Fibroblast of mammary gland (primary cell): ENCODE measurements at regions not wholly inside any gene's neighbourhood (a gene's known extent, or its start where the extent isn't known, plus 50 kb on each side); places are given as distances from the start of the nearest gene placed in this dataset.

ENCODE experiments used
- DNase-seq: peaks from one replicate; pipeline ENCODE4 v3.0.0-alpha.2; 2010; ENCODE audit warnings: low read depth
- H3K4me3 ChIP-seq: 2 replicates; pipeline ENCODE4 v1.5.1; 2011; ENCODE audit warnings: low read depth, mild to moderate bottlenecking, low read length, moderate library complexity; ENCODE audit not compliant: control insufficient read depth
- CTCF ChIP-seq: conservative IDR thresholded peaks from 2 replicates; pipeline ENCODE4 v1.5.1; 2011; ENCODE audit warnings: low read depth, low read length, inconsistent platforms; ENCODE audit not compliant: control insufficient read depth, insufficient read depth

GRCh38 chr11:28815110-28815509, 706.9 kb downstream of the METTL15 start:
- H3K4me3 ChIP-seq, result no peak overlapping the region
- no peak for TF ChIP-seq CTCF
- DNase-seq, result no peak

- no peak overlapping the region for H3K4me3 ChIP-seq
- TF ChIP-seq CTCF, result no peak
- DNase-seq, result no peak
These were observed 700.6 kb downstream of the METTL15 start for GRCh38 chr11:28808771-28809170.

- no peak overlapping the region for H3K4me3 ChIP-seq
- DNase-seq, result no peak
- no peak for TF ChIP-seq CTCF
These were observed 691.1 kb downstream of the METTL15 start for GRCh38 chr11:28799316-28799715.

GRCh38 chr11:28798286-28798685, 690.1 kb downstream of the METTL15 start:
- no peak for TF ChIP-seq CTCF
- no peak for DNase-seq
- no peak overlapping the region for H3K4me3 ChIP-seq

- H3K4me3 ChIP-seq, result no peak overlapping the region
- no peak for DNase-seq
- TF ChIP-seq CTCF, result no peak
These were observed 689.3 kb downstream of the METTL15 start for GRCh38 chr11:28797536-28797935.

- no peak for DNase-seq
- no peak overlapping the region for H3K4me3 ChIP-seq
- no peak for TF ChIP-seq CTCF
These were observed 686.2 kb downstream of the METTL15 start for GRCh38 chr11:28794405-28794804.

- no peak for DNase-seq
- no peak for TF ChIP-seq CTCF
- no peak overlapping the region for H3K4me3 ChIP-seq
These were observed 685.1 kb downstream of the METTL15 start for GRCh38 chr11:28793282-28793738.
